H1 (cell line): ENCODE measurements at regions not wholly inside any gene's neighbourhood (a gene's known extent, or its start where the extent isn't known, plus 50 kb on each side); places are given as distances from the start of the nearest gene placed in this dataset.

ENCODE experiments used
- GTF2F1 ChIP-seq: IDR thresholded peaks from 2 replicates; pipeline ENCODE4 v1.6.1; 2012; ENCODE audit warnings: low read depth, low read length, improper control_type of control experiment, borderline replicate concordance
- HDAC2 ChIP-seq, 2 experiments: fragments of 300-600 bp in 1 of 2; sonication (generic) in 1 of 2; IDR thresholded peaks; 2 replicates each; pipeline ENCODE4 v1.6.1; 2011 to 2012; ENCODE audit warnings: low read depth in 2 of 2, low read length in 2 of 2, mild to moderate bottlenecking in 2 of 2, moderate library complexity in 2 of 2, borderline replicate concordance in 1 of 2, inconsistent platforms in 1 of 2
- PHF8 ChIP-seq: fragments of 200-600 bp; sonication (generic); conservative IDR thresholded peaks from 2 replicates; pipeline ENCODE4 v1.7.1; 2012; ENCODE audit warnings: low read depth, mild to moderate bottlenecking, inconsistent platforms, low read length, moderate library complexity
- RAD21 ChIP-seq, 2 experiments: IDR thresholded peaks in 1 of 2; conservative IDR thresholded peaks in 1 of 2; 2 replicates each; pipeline ENCODE4 v1.6.1; 2011; ENCODE audit warnings: low read depth in 2 of 2, low read length in 2 of 2, improper control_type of control experiment in 1 of 2, inconsistent platforms in 1 of 2, mild to moderate bottlenecking in 1 of 2, moderate library complexity in 1 of 2
- RXRA ChIP-seq: IDR thresholded peaks from 2 replicates; pipeline ENCODE4 v1.6.1; 2011; ENCODE audit warnings: low read depth, mild to moderate bottlenecking, low read length, moderate library complexity; ENCODE audit not compliant: insufficient read depth
- TF ChIP-seq, protein P1 (sequence below), 3 experiments: IDR thresholded peaks; 1 replicate in 2 of 3; 2 replicates in 1 of 3; pipeline versions ENCODE4 v1.5.1 to v1.6.1; 2011; ENCODE audit warnings: low read length in 3 of 3, mild to moderate bottlenecking in 3 of 3, inconsistent platforms in 2 of 3, low read depth in 1 of 3, moderate library complexity in 1 of 3; ENCODE audit not compliant: insufficient read depth in 1 of 3; ENCODE audit errors: control extremely low read depth in 1 of 3

DNA sequence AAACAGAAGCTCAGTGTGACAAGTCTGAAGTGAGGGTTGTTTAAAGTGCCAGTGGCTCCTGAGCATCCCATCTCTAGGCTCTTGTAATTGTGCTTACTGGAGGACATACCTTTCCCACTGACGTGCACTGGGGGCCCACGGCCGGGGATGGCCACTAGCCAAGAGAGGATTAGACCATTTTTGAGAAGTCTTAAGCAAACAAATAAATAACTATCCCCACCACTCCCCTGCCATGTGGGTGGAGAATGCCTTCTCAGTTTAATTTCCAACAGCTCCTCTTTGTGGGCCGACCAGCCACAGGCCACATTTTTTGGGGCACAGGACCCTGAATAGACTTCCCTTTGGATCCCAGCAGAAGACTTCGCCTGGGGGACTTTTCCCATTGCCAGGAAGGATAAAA lies 125.0 kb upstream of the MSX1 start (continued):
- TF ChIP-seq RAD21 (IDR thresholded peaks at IDR 0.05 in 1 of 2, conservative IDR thresholded peaks at IDR 0.05 in 1 of 2; ENCODE audit: low read depth in 2 of 2, low read length in 2 of 2) (no peak), PHF8 (no peak), RXRA (no peak), HDAC2 (IDR thresholded peaks at IDR 0.05; ENCODE audit: borderline replicate concordance in 1 of 2, low read depth in 2 of 2, low read length in 2 of 2) (no peak), GTF2F1 (no peak)
- TF ChIP-seq, protein P1, sequence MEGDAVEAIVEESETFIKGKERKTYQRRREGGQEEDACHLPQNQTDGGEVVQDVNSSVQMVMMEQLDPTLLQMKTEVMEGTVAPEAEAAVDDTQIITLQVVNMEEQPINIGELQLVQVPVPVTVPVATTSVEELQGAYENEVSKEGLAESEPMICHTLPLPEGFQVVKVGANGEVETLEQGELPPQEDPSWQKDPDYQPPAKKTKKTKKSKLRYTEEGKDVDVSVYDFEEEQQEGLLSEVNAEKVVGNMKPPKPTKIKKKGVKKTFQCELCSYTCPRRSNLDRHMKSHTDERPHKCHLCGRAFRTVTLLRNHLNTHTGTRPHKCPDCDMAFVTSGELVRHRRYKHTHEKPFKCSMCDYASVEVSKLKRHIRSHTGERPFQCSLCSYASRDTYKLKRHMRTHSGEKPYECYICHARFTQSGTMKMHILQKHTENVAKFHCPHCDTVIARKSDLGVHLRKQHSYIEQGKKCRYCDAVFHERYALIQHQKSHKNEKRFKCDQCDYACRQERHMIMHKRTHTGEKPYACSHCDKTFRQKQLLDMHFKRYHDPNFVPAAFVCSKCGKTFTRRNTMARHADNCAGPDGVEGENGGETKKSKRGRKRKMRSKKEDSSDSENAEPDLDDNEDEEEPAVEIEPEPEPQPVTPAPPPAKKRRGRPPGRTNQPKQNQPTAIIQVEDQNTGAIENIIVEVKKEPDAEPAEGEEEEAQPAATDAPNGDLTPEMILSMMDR (IDR thresholded peaks at IDR 0.05; ENCODE audit: control extremely low read depth in 1 of 3, insufficient read depth in 1 of 3, low read depth in 1 of 3, low read length in 3 of 3) = no peak
